Central memory CD4-positive, alpha-beta T cell (primary cell): ENCODE measurements at regions not wholly inside any gene's neighbourhood (a gene's known extent, or its start where the extent isn't known, plus 50 kb on each side); places are given as distances from the start of the nearest gene placed in this dataset.

ENCODE experiments used
- DNase-seq: peaks from one replicate; pipeline ENCODE4 v3.0.0; 2022

DNA sequence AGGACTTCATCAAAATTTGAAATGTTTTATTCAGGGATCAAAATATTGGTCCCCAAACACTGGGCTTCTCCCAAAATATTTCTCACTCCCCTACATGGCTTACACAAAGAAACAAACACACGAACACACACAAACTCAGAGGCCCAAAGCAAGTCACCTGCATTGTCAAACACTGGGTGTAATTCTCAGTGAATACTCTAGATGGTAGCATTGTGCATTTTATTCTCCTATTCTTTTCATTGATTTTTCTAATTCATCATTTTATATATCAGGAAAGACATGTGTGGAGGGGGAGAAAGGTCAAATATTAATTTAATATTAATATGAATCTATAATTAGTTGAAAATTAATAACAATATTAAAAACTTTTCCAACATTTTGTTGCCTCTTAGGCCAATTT lies 72.3 kb upstream of the TNMD start:
- peak; percentile 1 for DNase-seq

GRCh38 chrX:100494646-100495370 lies 84.7 kb upstream of the PCDH19 start:
- DNase-seq = no peak

DNA sequence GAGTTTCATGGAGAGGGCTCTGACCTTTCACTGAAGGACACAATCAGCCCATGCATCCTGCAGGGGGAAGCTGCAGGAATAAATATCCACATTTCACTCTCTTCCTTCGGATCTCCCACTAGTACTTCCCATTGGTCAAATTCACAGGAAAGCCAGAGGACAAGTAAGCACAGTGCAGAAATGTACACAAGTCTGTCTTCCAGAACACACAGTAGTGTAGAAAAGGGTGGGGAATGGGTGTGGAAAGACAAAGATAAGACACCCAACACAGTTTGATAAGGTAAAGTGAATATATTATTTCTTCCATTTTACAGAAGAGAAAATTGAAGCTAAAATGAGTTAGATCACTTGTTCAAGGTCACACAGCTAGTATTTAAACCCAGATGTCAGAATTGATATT lies 81.1 kb upstream of the PCDH19 start:
- DNase-seq = no peak

DNA sequence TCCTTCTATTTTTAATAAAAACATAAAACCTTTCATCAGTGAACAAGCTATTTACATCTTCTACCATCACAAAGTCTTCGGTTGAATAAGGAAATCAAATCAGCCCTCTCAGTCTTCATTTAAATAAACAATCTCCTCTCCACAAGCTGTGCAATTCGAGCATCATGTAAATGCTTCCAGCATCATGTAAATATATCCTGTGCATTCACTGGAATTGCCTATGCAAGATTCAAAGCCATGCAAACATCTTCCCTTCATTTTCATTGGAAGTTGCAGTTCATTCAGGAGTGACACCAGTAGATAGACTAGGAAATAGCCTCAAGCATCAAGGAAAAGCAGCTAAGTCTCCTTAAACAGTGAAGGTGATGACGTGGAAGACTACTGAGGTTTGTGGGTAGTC lies 77.7 kb upstream of the PCDH19 start:
- DNase-seq = no peak

DNA sequence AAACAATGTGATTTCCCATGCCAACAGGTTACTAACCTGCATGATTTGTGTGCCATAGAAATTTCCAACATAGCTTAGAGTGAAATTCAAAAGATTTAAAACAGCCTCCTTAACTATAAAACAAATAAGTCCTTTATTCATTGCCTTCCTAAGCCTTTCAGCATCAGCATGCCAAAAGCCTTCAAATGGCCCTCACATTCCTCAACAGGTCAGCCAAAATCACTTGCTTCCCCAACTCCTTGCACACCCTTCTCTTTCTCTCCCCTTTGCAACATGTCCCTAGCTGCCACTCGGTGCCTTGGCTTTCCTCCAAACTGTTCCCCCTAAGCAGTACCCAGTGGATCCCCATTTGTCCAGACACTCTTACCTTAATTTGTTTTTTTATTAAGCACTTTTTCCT lies 74.9 kb upstream of the PCDH19 start:
- DNase-seq = no peak

DNA sequence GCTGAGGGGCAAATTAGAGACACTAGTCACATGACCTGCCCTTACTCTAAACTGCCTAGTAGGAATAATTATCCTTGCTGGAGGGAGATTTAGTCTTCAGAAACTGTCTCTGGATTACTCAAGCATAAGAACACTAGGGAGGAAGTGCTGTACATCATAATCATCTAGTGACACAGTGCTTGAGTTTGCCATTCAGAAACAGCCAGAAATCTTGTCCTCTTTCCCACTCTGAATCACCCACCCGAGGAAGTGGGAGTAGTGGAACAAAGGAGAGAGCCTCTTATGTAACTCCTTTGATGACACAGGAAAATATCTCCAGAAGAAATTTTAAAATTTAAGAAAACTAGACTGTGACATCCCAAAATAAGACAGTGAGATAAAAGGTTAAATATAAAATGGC lies 69.3 kb upstream of the PCDH19 start:
- no peak for DNase-seq

DNA sequence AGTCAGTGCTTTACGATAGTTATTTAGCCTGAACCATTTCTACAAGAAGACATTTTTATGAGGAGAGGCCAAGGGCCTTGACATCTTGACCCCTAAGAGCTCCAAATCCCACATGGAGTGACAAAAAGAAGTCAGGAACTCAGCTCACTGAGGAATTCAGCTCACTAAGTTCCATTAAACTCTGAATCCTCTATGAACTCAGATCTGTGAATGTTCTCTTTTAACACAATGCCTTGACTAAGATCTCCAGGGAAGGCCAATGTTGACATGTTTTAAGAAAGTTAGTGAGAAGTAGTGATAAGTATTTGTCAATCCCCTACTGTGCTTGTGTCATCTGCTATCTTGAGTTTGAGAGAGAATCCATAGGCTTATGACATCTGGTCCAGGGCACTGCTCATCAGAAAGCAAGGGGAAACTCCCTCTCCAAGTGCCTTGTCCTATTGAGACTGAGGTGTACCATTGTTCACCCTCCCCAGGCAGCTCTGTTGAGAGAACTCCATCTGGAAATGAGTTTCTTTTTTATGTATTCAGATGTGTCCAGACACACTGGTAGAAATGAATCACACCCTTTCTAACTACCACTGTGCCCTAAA lies 68.7 kb upstream of the PCDH19 start:
- no peak for DNase-seq

DNA sequence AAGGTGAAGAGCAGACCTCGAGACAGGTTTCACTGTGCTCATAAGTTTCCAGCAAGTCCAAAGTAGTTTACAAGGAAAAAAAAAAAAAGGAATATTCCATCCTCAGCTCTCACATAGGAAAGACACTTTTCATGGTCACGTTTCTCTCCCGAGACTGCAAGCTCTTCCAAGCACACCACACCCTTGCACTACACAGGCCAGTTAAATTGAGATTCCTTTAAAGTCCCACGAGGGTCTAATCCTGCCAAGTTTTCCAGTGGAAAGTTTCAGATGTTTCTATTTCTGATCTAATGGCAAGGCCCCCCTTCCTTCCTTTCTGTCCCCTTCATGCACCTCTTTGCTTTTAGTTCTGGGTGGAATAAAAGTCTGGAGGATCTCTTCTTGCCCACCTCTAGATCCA lies 67.9 kb upstream of the PCDH19 start:
- no peak for DNase-seq

DNA sequence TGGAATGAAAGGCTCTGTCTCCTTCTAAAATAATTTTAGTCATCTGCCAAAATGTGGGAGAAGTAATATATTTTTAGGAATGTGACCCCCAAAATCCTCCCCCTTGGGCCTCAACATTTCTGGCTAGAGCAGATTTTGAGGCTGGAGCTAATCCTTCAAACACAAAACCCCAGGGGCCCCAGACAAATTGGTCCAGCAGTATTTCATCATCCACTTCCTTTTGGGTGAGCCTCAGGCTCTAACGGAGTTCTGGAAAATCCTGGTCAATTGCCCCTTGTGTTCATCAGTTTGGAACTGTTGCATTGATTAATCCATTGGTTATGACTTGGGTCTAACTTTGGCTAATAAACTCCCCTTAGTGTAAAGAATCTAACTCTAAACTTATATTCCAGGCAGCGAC lies 67.4 kb upstream of the PCDH19 start:
- DNase-seq = no peak
